Fibroblast of lung (primary cell): ENCODE measurements at regions not wholly inside any gene's neighbourhood (a gene's known extent, or its start where the extent isn't known, plus 50 kb on each side); places are given as distances from the start of the nearest gene placed in this dataset.
A peak's percentile ranks its signal among the peaks of the same experiment; 100 is the strongest.

Source experiments
- DNase-seq, 2 donors: peaks; one replicate each; pipeline versions ENCODE4 v3.0.0 to v3.0.0-alpha.2; 2010; ENCODE audit warnings: low read depth in 2 of 2
- H2AFZ ChIP-seq: 2 replicates; pipeline ENCODE4 v1.5.1; 2012; ENCODE audit warnings: low read length, control low read depth, inconsistent platforms
- H3K27ac ChIP-seq: 2 replicates; pipeline ENCODE4 v1.5.1; 2011; ENCODE audit warnings: low read length, control low read depth; ENCODE audit not compliant: insufficient read depth
- H3K27me3 ChIP-seq: 2 replicates; pipeline ENCODE4 v1.5.1; 2011; ENCODE audit warnings: mild to moderate bottlenecking, low read length; ENCODE audit not compliant: control insufficient read depth, insufficient read depth
- H3K36me3 ChIP-seq: 2 replicates; pipeline ENCODE4 v1.5.1; 2011; ENCODE audit warnings: low read length; ENCODE audit not compliant: control insufficient read depth, insufficient read depth
- H3K4me1 ChIP-seq: 2 replicates; pipeline ENCODE4 v1.5.1; 2011; ENCODE audit warnings: low read length; ENCODE audit not compliant: control insufficient read depth, insufficient read depth; ENCODE audit errors: extremely low read depth
- H3K4me2 ChIP-seq: 2 replicates; pipeline ENCODE4 v1.5.1; 2011; ENCODE audit warnings: low read length, control low read depth; ENCODE audit not compliant: insufficient read depth; ENCODE audit errors: extremely low read depth
- H3K4me3 ChIP-seq, 4 experiments: fragments of 200-600 bp in 1 of 4; sonication (generic) in 1 of 4; replicated peaks in 1 of 4; 2 replicates each; pipeline ENCODE4 v1.5.1; 2011 to 2016; ENCODE audit warnings: low read length in 4 of 4, low read depth in 3 of 4, mild to moderate bottlenecking in 3 of 4, control low read depth in 2 of 4, inconsistent platforms in 1 of 4, mixed read lengths in 1 of 4; ENCODE audit not compliant: insufficient read depth in 1 of 4; ENCODE audit errors: control extremely low read depth in 1 of 4
- H3K79me2 ChIP-seq: 2 replicates; pipeline ENCODE4 v1.5.1; 2012; ENCODE audit warnings: mild to moderate bottlenecking, low read length, inconsistent platforms; ENCODE audit not compliant: control insufficient read depth, insufficient read depth
- H3K9ac ChIP-seq: 2 replicates; pipeline ENCODE4 v1.5.1; 2011; ENCODE audit warnings: mild to moderate bottlenecking, low read length, control low read depth; ENCODE audit not compliant: insufficient read depth
- H3K9me3 ChIP-seq: 2 replicates; pipeline ENCODE4 v1.5.1; 2012; ENCODE audit warnings: low read depth, low read length; ENCODE audit not compliant: control insufficient read depth, insufficient read depth
- H4K20me1 ChIP-seq: 2 replicates; pipeline ENCODE4 v1.5.1; 2011; ENCODE audit warnings: low read length; ENCODE audit not compliant: control insufficient read depth, insufficient read depth; ENCODE audit errors: extremely low read depth
- EZH2 ChIP-seq: IDR thresholded peaks from 2 replicates; pipeline ENCODE4 v1.5.1; 2012; ENCODE audit warnings: low read length, control low read depth, mild to moderate bottlenecking; ENCODE audit errors: missing control alignments
- TF ChIP-seq, protein P1 (sequence below), 2 donors: IDR thresholded peaks in 1 of 2; conservative IDR thresholded peaks in 1 of 2; 1 replicate in 1 of 2; 2 replicates in 1 of 2; pipeline ENCODE4 v1.5.1; 2011 to 2012; ENCODE audit warnings: low read length in 2 of 2, control low read depth in 1 of 2, inconsistent platforms in 1 of 2, low read depth in 1 of 2, mild to moderate bottlenecking in 1 of 2

DNA sequence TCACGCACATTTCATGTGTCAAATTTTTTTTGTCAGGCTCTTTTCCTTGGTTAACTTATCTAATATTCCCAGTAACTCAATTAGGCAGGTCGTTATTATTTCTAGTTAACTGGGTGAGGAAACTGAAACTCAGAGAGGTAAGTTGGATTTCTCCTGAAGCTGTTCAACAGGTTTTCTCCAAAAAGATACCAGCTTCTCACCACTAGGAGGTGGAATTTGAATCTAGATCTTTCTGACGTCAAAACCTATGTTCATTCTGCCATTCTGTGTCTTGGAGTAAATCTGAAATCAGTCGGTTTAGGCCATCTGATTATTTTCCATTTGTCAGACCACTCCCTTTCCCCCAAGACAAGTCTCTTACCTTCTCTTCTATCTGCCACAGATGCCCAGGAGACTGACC, 572.9 kb downstream of the ACTL7B start:
- no peaks in the 10 kb centered on the region for H3K27me3 ChIP-seq
- H3K27ac ChIP-seq = no peak overlapping the region
- TF ChIP-seq, protein P1, sequence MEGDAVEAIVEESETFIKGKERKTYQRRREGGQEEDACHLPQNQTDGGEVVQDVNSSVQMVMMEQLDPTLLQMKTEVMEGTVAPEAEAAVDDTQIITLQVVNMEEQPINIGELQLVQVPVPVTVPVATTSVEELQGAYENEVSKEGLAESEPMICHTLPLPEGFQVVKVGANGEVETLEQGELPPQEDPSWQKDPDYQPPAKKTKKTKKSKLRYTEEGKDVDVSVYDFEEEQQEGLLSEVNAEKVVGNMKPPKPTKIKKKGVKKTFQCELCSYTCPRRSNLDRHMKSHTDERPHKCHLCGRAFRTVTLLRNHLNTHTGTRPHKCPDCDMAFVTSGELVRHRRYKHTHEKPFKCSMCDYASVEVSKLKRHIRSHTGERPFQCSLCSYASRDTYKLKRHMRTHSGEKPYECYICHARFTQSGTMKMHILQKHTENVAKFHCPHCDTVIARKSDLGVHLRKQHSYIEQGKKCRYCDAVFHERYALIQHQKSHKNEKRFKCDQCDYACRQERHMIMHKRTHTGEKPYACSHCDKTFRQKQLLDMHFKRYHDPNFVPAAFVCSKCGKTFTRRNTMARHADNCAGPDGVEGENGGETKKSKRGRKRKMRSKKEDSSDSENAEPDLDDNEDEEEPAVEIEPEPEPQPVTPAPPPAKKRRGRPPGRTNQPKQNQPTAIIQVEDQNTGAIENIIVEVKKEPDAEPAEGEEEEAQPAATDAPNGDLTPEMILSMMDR (conservative IDR thresholded peaks at IDR 0.05 in 1 of 2, IDR thresholded peaks at IDR 0.05 in 1 of 2; ENCODE audit: low read depth in 1 of 2, low read length in 2 of 2) = peak in 1 of 2 donors; percentile 28
- TF ChIP-seq EZH2 = no peak
- no peaks in the 10 kb centered on the region for H3K9me3 ChIP-seq
- no peaks in the 10 kb centered on the region for H3K36me3 ChIP-seq
- no peak overlapping the region for H2AFZ ChIP-seq
- no peak overlapping the region for H3K9ac ChIP-seq
- no peaks in the 10 kb centered on the region for H4K20me1 ChIP-seq
- no peaks in the 10 kb centered on the region for H3K4me1 ChIP-seq
- H3K4me3 ChIP-seq = no peak overlapping the region
- no peak for DNase-seq
- H3K79me2 ChIP-seq = no peaks in the 10 kb centered on the region
- no peak overlapping the region for H3K4me2 ChIP-seq

- Histone ChIP-seq H4K20me1 (no peaks in the 10 kb centered on the region), H2AFZ (no peak overlapping the region), H3K4me1 (no peaks in the 10 kb centered on the region), H3K4me3 (no peak overlapping the region), H3K36me3 (no peaks in the 10 kb centered on the region), H3K9ac (no peak overlapping the region), H3K9me3 (no peaks in the 10 kb centered on the region), H3K4me2 (no peak overlapping the region), H3K27me3 (no peaks in the 10 kb centered on the region), H3K27ac (no peak overlapping the region), H3K79me2 (no peaks in the 10 kb centered on the region)
- DNase-seq = peak in 1 of 2 donors; percentile 57
- no peak for TF ChIP-seq EZH2
- TF ChIP-seq, protein P1 (conservative IDR thresholded peaks at IDR 0.05 in 1 of 2, IDR thresholded peaks at IDR 0.05 in 1 of 2; ENCODE audit: low read depth in 1 of 2, low read length in 2 of 2) = no peak
Observed at GRCh38 chr9:108281696-108282095, 574.1 kb downstream of the ACTL7B start.

GRCh38 chr9:108278341-108278740, 577.4 kb downstream of the ACTL7B start:
- TF ChIP-seq, protein P1 (conservative IDR thresholded peaks at IDR 0.05 in 1 of 2, IDR thresholded peaks at IDR 0.05 in 1 of 2; ENCODE audit: low read depth in 1 of 2, low read length in 2 of 2) = no peak
- TF ChIP-seq EZH2 = no peak
- no peak overlapping the region for H3K4me3 ChIP-seq
- no peak overlapping the region for H2AFZ ChIP-seq
- H3K27me3 ChIP-seq = no peaks in the 10 kb centered on the region
- H3K27ac ChIP-seq = no peak overlapping the region
- H3K36me3 ChIP-seq = no peaks in the 10 kb centered on the region
- H3K9me3 ChIP-seq = no peaks in the 10 kb centered on the region
- H3K4me2 ChIP-seq = no peak overlapping the region
- DNase-seq = peak in 1 of 2 donors; percentile 36
- H4K20me1 ChIP-seq = no peaks in the 10 kb centered on the region
- no peaks in the 10 kb centered on the region for H3K79me2 ChIP-seq
- H3K9ac ChIP-seq = no peak overlapping the region
- H3K4me1 ChIP-seq = no peaks in the 10 kb centered on the region
